Glutamatergic neuron (in vitro differentiated cells): ENCODE measurements at regions not wholly inside any gene's neighbourhood (a gene's known extent, or its start where the extent isn't known, plus 50 kb on each side); places are given as distances from the start of the nearest gene placed in this dataset.
"Not testable (repeated sequence)": the region's sequence is repeated elsewhere in the genome, so short reads cannot be mapped to it uniquely, and the experiment has no call there.

Experiments
- DNase-seq: peaks from one replicate; pipeline ENCODE4 v3.0.0; 2022
- H3K27ac Mint-ChIP-seq: one replicate; pipeline ENCODE4 v1.8.0; 2020; ENCODE audit warnings: mild to moderate bottlenecking, mixed read lengths, inconsistent platforms; ENCODE audit not compliant: unreplicated experiment
- H3K27me3 Mint-ChIP-seq: one replicate; pipeline ENCODE4 v1.8.0; 2020; ENCODE audit warnings: mild to moderate bottlenecking, moderate library complexity, mixed read lengths, inconsistent platforms; ENCODE audit not compliant: unreplicated experiment
- H3K36me3 Mint-ChIP-seq: one replicate; pipeline ENCODE4 v1.8.0; 2020; ENCODE audit warnings: mild to moderate bottlenecking, mixed read lengths, inconsistent platforms; ENCODE audit not compliant: unreplicated experiment
- H3K4me1 Mint-ChIP-seq: one replicate; pipeline ENCODE4 v1.8.0; 2020; ENCODE audit warnings: mild to moderate bottlenecking, low read depth, mixed read lengths, inconsistent platforms; ENCODE audit not compliant: unreplicated experiment
- H3K4me3 Mint-ChIP-seq: one replicate; pipeline ENCODE4 v1.8.0; 2020; ENCODE audit warnings: mild to moderate bottlenecking, mixed read lengths, inconsistent platforms; ENCODE audit not compliant: unreplicated experiment
- H3K9me3 Mint-ChIP-seq: one replicate; pipeline ENCODE4 v1.8.0; 2020; ENCODE audit warnings: mild to moderate bottlenecking, moderate library complexity, mixed read lengths, inconsistent platforms; ENCODE audit not compliant: unreplicated experiment
- TF ChIP-seq, protein P1 (sequence below): fragments of 200-600 bp; sonication (generic); IDR thresholded peaks from one replicate; pipeline ENCODE4 v1.5.0; 2021; ENCODE audit not compliant: partially characterized antibody, unreplicated experiment

DNA sequence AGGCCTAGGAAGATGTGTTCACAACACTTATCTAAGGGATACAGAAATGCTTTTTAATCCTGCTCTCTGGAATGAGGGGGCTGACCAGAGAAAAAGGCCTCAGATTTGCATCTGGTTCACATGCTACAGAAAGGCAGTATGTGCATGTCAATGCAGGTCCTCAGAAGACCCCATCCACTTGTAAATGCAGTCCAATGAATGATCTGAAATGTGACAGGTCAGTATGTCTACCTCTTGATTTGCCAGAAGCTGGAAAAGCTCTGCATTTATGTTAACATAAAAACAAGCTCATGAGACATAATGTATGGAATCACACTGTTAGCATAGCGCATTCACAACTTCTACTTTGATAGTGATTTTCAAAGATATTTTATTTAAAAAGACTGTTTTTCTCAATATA lies 367.4 kb upstream of the CHORDC1 start:
- Mint-ChIP-seq H3K4me3 (no peak overlapping the region), H3K36me3 (no peaks in the 10 kb centered on the region), H3K27me3 (peaks cover 2% of the 10 kb centered on the region), H3K9me3 (no peaks in the 10 kb centered on the region), H3K4me1 (peaks cover 18% of the 10 kb centered on the region), H3K27ac (no peak overlapping the region)
- TF ChIP-seq, protein P1, sequence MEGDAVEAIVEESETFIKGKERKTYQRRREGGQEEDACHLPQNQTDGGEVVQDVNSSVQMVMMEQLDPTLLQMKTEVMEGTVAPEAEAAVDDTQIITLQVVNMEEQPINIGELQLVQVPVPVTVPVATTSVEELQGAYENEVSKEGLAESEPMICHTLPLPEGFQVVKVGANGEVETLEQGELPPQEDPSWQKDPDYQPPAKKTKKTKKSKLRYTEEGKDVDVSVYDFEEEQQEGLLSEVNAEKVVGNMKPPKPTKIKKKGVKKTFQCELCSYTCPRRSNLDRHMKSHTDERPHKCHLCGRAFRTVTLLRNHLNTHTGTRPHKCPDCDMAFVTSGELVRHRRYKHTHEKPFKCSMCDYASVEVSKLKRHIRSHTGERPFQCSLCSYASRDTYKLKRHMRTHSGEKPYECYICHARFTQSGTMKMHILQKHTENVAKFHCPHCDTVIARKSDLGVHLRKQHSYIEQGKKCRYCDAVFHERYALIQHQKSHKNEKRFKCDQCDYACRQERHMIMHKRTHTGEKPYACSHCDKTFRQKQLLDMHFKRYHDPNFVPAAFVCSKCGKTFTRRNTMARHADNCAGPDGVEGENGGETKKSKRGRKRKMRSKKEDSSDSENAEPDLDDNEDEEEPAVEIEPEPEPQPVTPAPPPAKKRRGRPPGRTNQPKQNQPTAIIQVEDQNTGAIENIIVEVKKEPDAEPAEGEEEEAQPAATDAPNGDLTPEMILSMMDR: no peak
- DNase-seq: no peak

DNA sequence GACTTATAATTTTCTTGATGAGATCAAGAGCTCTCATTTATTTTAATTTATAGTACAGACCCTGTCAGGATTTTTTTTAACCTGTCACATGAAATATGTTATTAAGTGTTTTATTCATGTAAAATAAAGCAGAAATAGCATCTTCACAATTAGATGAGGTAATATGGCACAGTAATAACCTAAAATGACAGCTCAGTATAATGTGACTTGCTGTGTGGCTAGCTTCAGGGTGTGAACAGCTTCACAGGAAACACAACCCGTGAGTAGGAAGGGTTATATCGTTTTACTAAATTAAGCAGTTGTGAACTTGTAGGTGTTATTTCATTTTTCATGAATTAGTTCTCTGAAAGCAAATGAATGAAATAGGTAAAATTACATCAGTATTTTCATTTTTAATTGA lies 366.9 kb upstream of the CHORDC1 start:
- H3K9me3 Mint-ChIP-seq: no peaks in the 10 kb centered on the region
- no peak overlapping the region for H3K27ac Mint-ChIP-seq
- peaks cover 18% of the 10 kb centered on the region for H3K4me1 Mint-ChIP-seq
- TF ChIP-seq, protein P1: no peak
- peaks cover 2% of the 10 kb centered on the region for H3K27me3 Mint-ChIP-seq
- H3K4me3 Mint-ChIP-seq: no peak overlapping the region
- DNase-seq: no peak
- H3K36me3 Mint-ChIP-seq: no peaks in the 10 kb centered on the region

DNA sequence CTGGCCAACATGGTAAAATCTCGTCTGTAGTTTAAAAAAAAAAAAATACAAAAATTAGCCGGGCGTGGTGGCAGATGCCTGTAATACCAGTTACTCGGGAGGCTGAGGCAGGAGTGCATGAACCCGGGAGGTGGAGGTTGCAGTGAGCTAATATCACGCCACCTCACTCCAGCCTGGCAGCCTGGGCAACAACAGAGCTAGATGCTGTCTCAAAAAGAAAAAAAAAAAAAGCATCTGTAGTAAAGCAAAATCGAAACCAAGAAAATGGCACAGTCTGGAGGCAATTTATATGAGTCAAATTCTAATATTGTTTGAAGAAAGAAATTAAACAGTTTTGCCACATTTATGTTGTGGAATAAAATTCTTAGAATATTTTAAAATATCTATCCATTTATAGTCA lies 365.0 kb upstream of the CHORDC1 start:
- Mint-ChIP-seq H3K4me3 (no peak overlapping the region), H3K27ac (no peak overlapping the region), H3K4me1 (peaks cover 18% of the 10 kb centered on the region), H3K9me3 (no peaks in the 10 kb centered on the region), H3K36me3 (peaks cover 5% of the 10 kb centered on the region), H3K27me3 (peaks cover 2% of the 10 kb centered on the region)
- TF ChIP-seq, protein P1: no peak
- DNase-seq: no peak

DNA sequence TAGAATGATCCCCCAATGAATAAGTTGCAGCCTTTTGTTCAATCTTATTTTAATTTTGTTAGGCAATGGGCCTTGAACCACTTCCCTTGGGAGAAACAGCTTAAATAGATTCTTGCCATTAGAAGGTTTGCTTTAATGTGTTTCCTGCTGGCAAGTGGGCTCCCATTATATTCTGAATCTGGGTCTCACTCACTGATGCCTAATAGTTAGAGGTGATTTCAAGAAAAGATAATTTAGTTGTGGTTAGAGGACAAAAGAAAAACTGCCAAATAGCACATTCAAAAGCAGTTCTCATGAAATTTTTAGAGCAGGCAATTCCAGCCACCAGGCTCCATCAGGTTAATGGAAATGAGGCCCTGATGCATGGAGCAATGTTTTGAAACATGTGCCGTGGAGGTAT lies 362.6 kb upstream of the CHORDC1 start:
- no peak for DNase-seq
- TF ChIP-seq, protein P1: no peak
- Mint-ChIP-seq H3K9me3 (peaks cover 2% of the 10 kb centered on the region), H3K27ac (peak overlapping the region; percentile 87), H3K27me3 (no peaks in the 10 kb centered on the region), H3K36me3 (peaks cover 14% of the 10 kb centered on the region), H3K4me3 (peak overlapping the region; percentile 42), H3K4me1 (peaks cover 18% of the 10 kb centered on the region)

DNA sequence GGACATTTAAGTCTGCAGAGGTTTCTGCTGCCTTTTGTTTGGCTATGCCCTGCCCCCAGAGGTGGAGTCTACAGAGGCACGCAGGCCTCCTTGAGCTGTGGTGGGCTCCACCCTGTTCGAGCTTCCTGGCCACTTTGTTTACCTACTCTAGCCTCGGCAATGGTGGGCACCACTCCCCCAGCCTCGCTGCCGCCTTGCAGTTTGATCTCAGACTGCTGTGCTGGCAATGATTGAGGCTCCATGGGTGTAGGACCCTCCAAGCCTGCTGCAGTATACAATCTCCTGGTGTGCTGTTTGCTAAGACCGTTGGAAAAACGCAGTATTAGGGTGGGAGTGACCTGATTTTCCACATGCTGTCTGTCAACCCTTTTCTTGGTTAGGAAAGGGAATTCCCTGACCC lies 360.1 kb upstream of the CHORDC1 start:
- not testable (repeated sequence) for H3K27me3 Mint-ChIP-seq, DNase-seq, H3K27ac Mint-ChIP-seq, H3K4me3 Mint-ChIP-seq, H3K9me3 Mint-ChIP-seq
- Mint-ChIP-seq H3K36me3 (peaks cover 14% of the 10 kb centered on the region), H3K4me1 (peaks cover 18% of the 10 kb centered on the region)

DNA sequence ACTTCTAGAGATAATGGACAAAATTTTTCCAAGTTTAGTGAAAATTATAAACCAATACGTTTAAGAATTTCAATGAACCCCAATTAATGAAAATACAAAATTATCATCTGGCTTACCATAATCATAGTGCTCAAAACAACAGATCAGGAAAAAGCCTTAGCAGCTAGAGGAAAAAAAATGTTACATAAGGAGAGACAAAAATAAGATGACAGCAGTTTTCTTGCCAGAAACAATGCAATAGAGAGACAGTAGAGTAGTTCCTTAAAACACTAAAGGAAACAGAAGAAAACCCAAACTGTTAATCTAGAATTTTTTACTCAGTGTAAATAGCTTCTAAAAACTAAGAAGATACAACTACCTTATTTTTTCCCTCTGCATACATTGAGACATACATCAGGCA lies 341.7 kb upstream of the CHORDC1 start:
- Mint-ChIP-seq H3K4me1 (no peaks in the 10 kb centered on the region), H3K4me3 (no peak overlapping the region), H3K27ac (no peak overlapping the region), H3K27me3 (no peaks in the 10 kb centered on the region), H3K9me3 (no peaks in the 10 kb centered on the region), H3K36me3 (no peaks in the 10 kb centered on the region)
- no peak for DNase-seq
- TF ChIP-seq, protein P1: no peak
